IMR-90 (cell line): ENCODE measurements at regions not wholly inside any gene's neighbourhood (a gene's known extent, or its start where the extent isn't known, plus 50 kb on each side); places are given as distances from the start of the nearest gene placed in this dataset.

Source experiments
- ATAC-seq: fragments of 200-7000 bp; cut with Tn5 transposase; 2 replicates; pipeline ENCODE4 v1.9.1; 2020; ENCODE audit warnings: low read depth, mild to moderate bottlenecking, moderate library complexity
- BruUV-seq: library from RNA; stranded (reverse); fragments of 400-500 nt; replicated peaks from 2 replicates; lab custom pipeline; 2021; lab: Mats Ljungman, UMichigan
- CTCF ChIA-PET: fragments of 300-600 bp; formaldehyde crosslinking; extraction: SDS; loops from one replicate; lab custom pipeline; 2021; ENCODE audit warnings: antibody characterized with exemption; lab: Yijun Ruan, JAX
- POLR2A ChIA-PET: fragments of 300-600 bp; sonication (Branson Sonifier 250); formaldehyde crosslinking; loops from one replicate; lab custom pipeline; 2022; ENCODE audit warnings: antibody characterized with exemption; ENCODE audit not compliant: unreplicated experiment; lab: Charles Lee
- DNase-seq: peaks from one replicate; pipeline ENCODE4 v3.0.0; 2013
- H2AFZ ChIP-seq: replicated peaks from 2 replicates; pipeline ENCODE3; 2013; ENCODE audit warnings: low read length, mild to moderate bottlenecking; ENCODE audit not compliant: poor library complexity
- H2AK5ac ChIP-seq: 2 replicates; pipeline ENCODE4 v1.6.1; 2013; ENCODE audit warnings: low read depth, low read length, inconsistent platforms
- H2AK9ac ChIP-seq: replicated peaks from 2 replicates; pipeline ENCODE3; 2013; ENCODE audit warnings: mild to moderate bottlenecking, low read depth, low read length, moderate library complexity; ENCODE audit not compliant: poor library complexity
- H2BK120ac ChIP-seq: 2 replicates; pipeline ENCODE4 v1.6.1; 2013; ENCODE audit warnings: low read depth, low read length, inconsistent platforms
- H2BK15ac ChIP-seq: 3 replicates; pipeline ENCODE4 v1.6.1; 2013; ENCODE audit warnings: low read depth, low read length, inconsistent platforms
- H2BK20ac ChIP-seq: 2 replicates; pipeline ENCODE4 v1.6.1; 2013; ENCODE audit warnings: low read depth, mild to moderate bottlenecking, inconsistent platforms, low read length, moderate library complexity
- H2BK5ac ChIP-seq: 2 replicates; pipeline ENCODE4 v1.6.1; 2013; ENCODE audit warnings: mild to moderate bottlenecking, low read depth, low read length, inconsistent platforms; ENCODE audit not compliant: poor library complexity, severe bottlenecking
- H3K14ac ChIP-seq: replicated peaks from 2 replicates; pipeline ENCODE4 v1.6.1; 2013; ENCODE audit warnings: low read depth, low read length, inconsistent platforms
- H3K18ac ChIP-seq: 2 replicates; pipeline ENCODE4 v1.6.1; 2013; ENCODE audit warnings: low read depth, low read length, control low read depth
- H3K23ac ChIP-seq: 2 replicates; pipeline ENCODE4 v1.6.1; 2013; ENCODE audit warnings: low read depth, low read length, inconsistent platforms
- H3K27ac ChIP-seq: 2 replicates; pipeline ENCODE4 v1.5.1; 2013; ENCODE audit warnings: mild to moderate bottlenecking, control low read depth, low read length; ENCODE audit not compliant: insufficient read depth
- H3K27me3 ChIP-seq: 2 replicates; pipeline ENCODE4 v1.6.1; 2013; ENCODE audit warnings: low read length; ENCODE audit not compliant: control insufficient read depth, insufficient read depth
- H3K36me3 ChIP-seq: 2 replicates; pipeline ENCODE4 v1.6.1; 2013; ENCODE audit warnings: low read length, mixed read lengths; ENCODE audit not compliant: control insufficient read depth, insufficient read depth
- H3K4ac ChIP-seq: 2 replicates; pipeline ENCODE4 v1.6.1; 2013; ENCODE audit warnings: low read depth, low read length, inconsistent platforms
- H3K4me1 ChIP-seq: 2 replicates; pipeline ENCODE4 v1.6.1; 2013; ENCODE audit warnings: low read length, mixed read lengths; ENCODE audit not compliant: control insufficient read depth, insufficient read depth
- H3K4me2 ChIP-seq: 2 replicates; pipeline ENCODE4 v1.6.1; 2013; ENCODE audit warnings: low read depth, mild to moderate bottlenecking, control low read depth, low read length, moderate library complexity
- H3K4me3 ChIP-seq: 2 replicates; pipeline ENCODE4 v1.5.1; 2013; ENCODE audit warnings: low read depth, mild to moderate bottlenecking, control low read depth, low read length, moderate library complexity; ENCODE audit not compliant: insufficient read depth
- H3K56ac ChIP-seq: 2 replicates; pipeline ENCODE4 v1.6.1; 2013; ENCODE audit warnings: low read length, inconsistent platforms; ENCODE audit not compliant: insufficient read depth; ENCODE audit errors: extremely low read depth
- H3K79me1 ChIP-seq, 2 experiments: 2 replicates each; pipeline ENCODE4 v1.6.1; 2013; ENCODE audit warnings: low read length in 2 of 2, inconsistent platforms in 1 of 2, low read depth in 1 of 2
- H3K9ac ChIP-seq: 2 replicates; pipeline ENCODE4 v1.6.1; 2013; ENCODE audit warnings: low read depth, low read length, control low read depth
- H3K9me1 ChIP-seq: 2 replicates; pipeline ENCODE4 v1.6.1; 2013; ENCODE audit warnings: low read length, inconsistent platforms; ENCODE audit not compliant: insufficient read depth
- H3K9me3 ChIP-seq: 2 replicates; pipeline ENCODE4 v1.6.1; 2013; ENCODE audit warnings: low read length; ENCODE audit not compliant: control insufficient read depth, insufficient read depth
- H4K20me1 ChIP-seq: 2 replicates; pipeline ENCODE4 v1.6.1; 2013; ENCODE audit warnings: low read length, inconsistent platforms; ENCODE audit not compliant: insufficient read depth
- H4K5ac ChIP-seq: 2 replicates; pipeline ENCODE4 v1.6.1; 2013; ENCODE audit warnings: mild to moderate bottlenecking, low read depth, low read length, control low read depth
- H4K8ac ChIP-seq, 2 experiments: 2 replicates each; pipeline ENCODE4 v1.6.1; 2013; ENCODE audit warnings: low read depth in 2 of 2, low read length in 2 of 2, control low read depth in 1 of 2, inconsistent platforms in 1 of 2
- H4K91ac ChIP-seq: 2 replicates; pipeline ENCODE4 v1.6.1; 2013; ENCODE audit warnings: low read depth, low read length, inconsistent platforms; ENCODE audit not compliant: insufficient read depth
- BHLHE40 ChIP-seq: fragments of 150-350 bp; IDR thresholded peaks from 2 replicates; pipeline ENCODE4 v1.6.1; 2016; ENCODE audit warnings: mild to moderate bottlenecking, low read depth, low read length
- CEBPB ChIP-seq: IDR thresholded peaks from 2 replicates; pipeline ENCODE4 v1.6.1; 2012; ENCODE audit warnings: low read depth, low read length, improper control_type of control experiment
- CHD1 ChIP-seq: IDR thresholded peaks from 2 replicates; pipeline ENCODE4 v1.6.1; 2012; ENCODE audit warnings: low read depth, low read length, improper control_type of control experiment
- CTCF ChIP-seq: conservative IDR thresholded peaks from 2 replicates; pipeline ENCODE4 v1.5.1; 2012; ENCODE audit warnings: mild to moderate bottlenecking, low read depth, low read length, improper control_type of control experiment
- FOS ChIP-seq: fragments of 150-350 bp; IDR thresholded peaks from 2 replicates; pipeline ENCODE4 v1.6.1; 2016; ENCODE audit warnings: low read depth, low read length
- MAFK ChIP-seq: IDR thresholded peaks from 2 replicates; pipeline ENCODE4 v1.6.1; 2012; ENCODE audit warnings: low read depth, low read length, improper control_type of control experiment
- MAZ ChIP-seq: IDR thresholded peaks from 2 replicates; pipeline ENCODE4 v1.6.1; 2012; ENCODE audit warnings: low read depth, mild to moderate bottlenecking, low read length, improper control_type of control experiment, moderate library complexity, borderline replicate concordance
- MXI1 ChIP-seq: IDR thresholded peaks from 2 replicates; pipeline ENCODE4 v1.6.1; 2012; ENCODE audit warnings: low read depth, mild to moderate bottlenecking, low read length, moderate library complexity, borderline replicate concordance
- NFE2L2 ChIP-seq: fragments of 150-350 bp; IDR thresholded peaks from 2 replicates; pipeline ENCODE4 v1.6.1; 2016; ENCODE audit warnings: low read depth, mild to moderate bottlenecking, low read length
- POLR2A ChIP-seq: IDR thresholded peaks from 2 replicates; pipeline ENCODE4 v1.6.1; 2012; ENCODE audit warnings: mild to moderate bottlenecking, low read depth, low read length
- RAD21 ChIP-seq: IDR thresholded peaks from 2 replicates; pipeline ENCODE4 v1.6.1; 2012; ENCODE audit warnings: low read length, improper control_type of control experiment
- RCOR1 ChIP-seq: IDR thresholded peaks from 2 replicates; pipeline ENCODE4 v1.6.1; 2012; ENCODE audit warnings: mild to moderate bottlenecking, low read length, improper control_type of control experiment; ENCODE audit not compliant: insufficient replicate concordance
- RFX5 ChIP-seq: IDR thresholded peaks from 2 replicates; pipeline ENCODE4 v1.8.0; 2012; ENCODE audit warnings: low read depth, mild to moderate bottlenecking, low read length, moderate library complexity
- SMC3 ChIP-seq: fragments of 150-350 bp; IDR thresholded peaks from 2 replicates; pipeline ENCODE4 v1.6.1; 2016; ENCODE audit warnings: low read depth, mild to moderate bottlenecking, antibody characterized with exemption, low read length, moderate library complexity
- USF2 ChIP-seq: fragments of 150-350 bp; IDR thresholded peaks from 2 replicates; pipeline ENCODE4 v1.6.1; 2017; ENCODE audit warnings: mild to moderate bottlenecking, antibody characterized with exemption, low read length, low read depth
- dilution Hi-C: fragments of 300-500 bp; cut with HindIII; formaldehyde crosslinking; loops from one replicate; pipeline ENCODE4 v1.14.3; 2018; ENCODE audit warnings: low sequenced_read_pairs; ENCODE audit not compliant: unreplicated experiment
- in situ Hi-C: fragments of 300-500 bp; cut with MboI; formaldehyde crosslinking; loops from 3 replicates; pipeline ENCODE4 v1.14.3; 2019; ENCODE audit warnings: low sequenced_read_pairs, inconsistent platforms, mixed read lengths
- intact Hi-C: fragments of 100-400 bp; cut with micrococcal nuclease; formaldehyde crosslinking; loops from 2 replicates; pipeline ENCODE4 v1.10.0; 2022
- TF ChIP-seq, protein P1 (sequence below): fragments of 150-350 bp; IDR thresholded peaks from 2 replicates; pipeline ENCODE4 v1.6.1; 2016; ENCODE audit warnings: low read depth, mild to moderate bottlenecking, low read length, moderate library complexity, borderline replicate concordance

DNA sequence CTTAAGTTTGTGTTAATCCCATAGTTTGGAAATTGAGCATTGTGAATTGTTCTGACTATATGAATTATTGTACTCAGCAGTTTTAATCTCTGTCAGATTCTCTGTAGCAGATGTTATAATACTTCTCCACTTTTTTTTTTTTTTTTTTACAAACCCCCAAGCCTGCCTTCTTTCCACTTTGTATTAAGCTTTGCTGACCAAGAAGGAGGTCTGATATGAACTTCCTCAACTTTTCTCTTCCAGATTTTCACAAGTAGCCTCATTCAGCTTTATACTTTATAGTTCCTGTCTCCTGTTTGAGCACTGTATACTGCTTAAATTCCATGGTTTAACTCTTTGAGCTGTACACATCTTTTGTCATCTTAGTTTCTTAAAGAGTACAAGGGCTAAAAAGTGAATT is 105.0 kb downstream of the HAUS1 start:
- TF ChIP-seq FOS (no peak), SMC3 (no peak), MAFK (no peak), USF2 (no peak), CHD1 (no peak), POLR2A (no peak), BHLHE40 (no peak), CTCF (no peak), RAD21 (no peak), CEBPB (no peak), RCOR1 (no peak), NFE2L2 (no peak), MAZ (no peak), RFX5 (no peak), MXI1 (no peak)
- TF ChIP-seq, protein P1, sequence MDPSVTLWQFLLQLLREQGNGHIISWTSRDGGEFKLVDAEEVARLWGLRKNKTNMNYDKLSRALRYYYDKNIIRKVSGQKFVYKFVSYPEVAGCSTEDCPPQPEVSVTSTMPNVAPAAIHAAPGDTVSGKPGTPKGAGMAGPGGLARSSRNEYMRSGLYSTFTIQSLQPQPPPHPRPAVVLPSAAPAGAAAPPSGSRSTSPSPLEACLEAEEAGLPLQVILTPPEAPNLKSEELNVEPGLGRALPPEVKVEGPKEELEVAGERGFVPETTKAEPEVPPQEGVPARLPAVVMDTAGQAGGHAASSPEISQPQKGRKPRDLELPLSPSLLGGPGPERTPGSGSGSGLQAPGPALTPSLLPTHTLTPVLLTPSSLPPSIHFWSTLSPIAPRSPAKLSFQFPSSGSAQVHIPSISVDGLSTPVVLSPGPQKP = no peak
- no peak overlapping the region for H4K91ac ChIP-seq
- ChIA-PET CTCF (no interaction called here), POLR2A (interaction anchor here (0.5 kb wide), 1 partner anchor 12 kb away, joined by 6 read pairs; no protein-coding TSS in a partner anchor)
- H4K8ac ChIP-seq = no peak overlapping the region
- no peaks in the 10 kb centered on the region for H3K27me3 ChIP-seq
- H3K9me1 ChIP-seq = peaks cover 6% of the 10 kb centered on the region
- H3K14ac ChIP-seq = no peak overlapping the region
- H2BK15ac ChIP-seq = no peak overlapping the region
- no peak overlapping the region for H2AK5ac ChIP-seq
- no peak overlapping the region for H3K4ac ChIP-seq
- H3K4me1 ChIP-seq = no peaks in the 10 kb centered on the region
- H3K79me1 ChIP-seq = peaks cover 34 to 58% of the 10 kb centered on the region in 2 experiments
- dilution Hi-C loops (no loop called here), in situ Hi-C loops (no loop called here), intact Hi-C loops (no loop called here)
- no peak overlapping the region for H2AK9ac ChIP-seq
- no peak overlapping the region for H4K5ac ChIP-seq
- H3K27ac ChIP-seq = no peak overlapping the region
- no peaks in the 10 kb centered on the region for H3K36me3 ChIP-seq
- no peak overlapping the region for H3K23ac ChIP-seq
- no peak overlapping the region for H2AFZ ChIP-seq
- no peak overlapping the region for H3K4me2 ChIP-seq
- H2BK20ac ChIP-seq = no peak overlapping the region
- H2BK120ac ChIP-seq = no peak overlapping the region
- H3K18ac ChIP-seq = no peak overlapping the region
- H2BK5ac ChIP-seq = no peak overlapping the region
- peaks cover 28% of the 10 kb centered on the region for H4K20me1 ChIP-seq
- no peak overlapping the region for H3K4me3 ChIP-seq
- H3K56ac ChIP-seq = no peak overlapping the region
- no peak overlapping the region for H3K9ac ChIP-seq
- BruUV-seq = no TSS peak
- DNase-seq = no peak
- no peaks in the 10 kb centered on the region for H3K9me3 ChIP-seq
- no peak for ATAC-seq
